ENCODE measurements at regions not wholly inside any gene's neighbourhood (a gene's known extent, or its start where the extent isn't known, plus 50 kb on each side); places are given as distances from the start of the nearest gene placed in this dataset.
A peak's percentile ranks its signal among the peaks of the same experiment; 100 is the strongest.
"Not testable (repeated sequence)": the region's sequence is repeated elsewhere in the genome, so short reads cannot be mapped to it uniquely, and the experiment has no call there.

- Histone ChIP-seq H3K9me3 (ENCODE audit: control insufficient read depth, low read length) (no peaks in the 10 kb centered on the region), H3K27ac (ENCODE audit: low read length) (no peak overlapping the region), H3K4me3 (ENCODE audit: low read length) (no peak overlapping the region), H3K4me1 (ENCODE audit: control insufficient read depth, insufficient read depth, low read length) (no peaks in the 10 kb centered on the region), H3K27me3 (ENCODE audit: control insufficient read depth, insufficient read depth) (no peaks in the 10 kb centered on the region)
- intact Hi-C loops (cut with DNase I), result no loop called here
- 65% methylated on average over 3 of the region's 3 CpGs for WGBS
- DNase-seq (no peak), ATAC-seq (no peak)
These were observed 427.4 kb downstream of the NDFIP2 start for GRCh38 chr13:79908381-79908780.

- no peak overlapping the region for H3K27ac ChIP-seq (ENCODE audit: low read length)
- intact Hi-C loops (cut with DNase I), result no loop called here
- no peaks in the 10 kb centered on the region for H3K27me3 ChIP-seq (ENCODE audit: control insufficient read depth, insufficient read depth)
- no peak overlapping the region for H3K4me3 ChIP-seq (ENCODE audit: low read length)
- 96% methylated on average over 1 of the region's 1 CpG for WGBS
- no peaks in the 10 kb centered on the region for H3K9me3 ChIP-seq (ENCODE audit: control insufficient read depth, low read length)
- no peak for DNase-seq
- ATAC-seq, result no peak
- H3K4me1 ChIP-seq (ENCODE audit: control insufficient read depth, insufficient read depth, low read length), result no peaks in the 10 kb centered on the region
These were observed 426.6 kb downstream of the NDFIP2 start for GRCh38 chr13:79907527-79907926.

- intact Hi-C loops (cut with DNase I), result no loop called here
- H3K27ac ChIP-seq (ENCODE audit: low read length), result no peak overlapping the region
- ATAC-seq (no peak), DNase-seq (no peak)
- 76% methylated on average over 3 of the region's 3 CpGs for WGBS
- H3K9me3 ChIP-seq (ENCODE audit: control insufficient read depth, low read length), result no peaks in the 10 kb centered on the region
- no peaks in the 10 kb centered on the region for H3K4me1 ChIP-seq (ENCODE audit: control insufficient read depth, insufficient read depth, low read length)
- H3K27me3 ChIP-seq (ENCODE audit: control insufficient read depth, insufficient read depth), result no peaks in the 10 kb centered on the region
- no peak overlapping the region for H3K4me3 ChIP-seq (ENCODE audit: low read length)
These were observed 425.4 kb downstream of the NDFIP2 start for GRCh38 chr13:79906345-79906744.

- Histone ChIP-seq H3K4me3 (ENCODE audit: low read length) (no peak overlapping the region), H3K27ac (ENCODE audit: low read length) (no peak overlapping the region), H3K9me3 (ENCODE audit: control insufficient read depth, low read length) (no peaks in the 10 kb centered on the region), H3K27me3 (ENCODE audit: control insufficient read depth, insufficient read depth) (no peaks in the 10 kb centered on the region), H3K4me1 (ENCODE audit: control insufficient read depth, insufficient read depth, low read length) (no peaks in the 10 kb centered on the region)
- no peak for ATAC-seq
- intact Hi-C loops (cut with DNase I), result no loop called here
- 35% methylated on average over 2 of the region's 2 CpGs for WGBS
- DNase-seq, result no peak
These were observed 424.1 kb downstream of the NDFIP2 start for GRCh38 chr13:79905018-79905417.

GRCh38 chr13:79904581-79904980 lies 423.6 kb downstream of the NDFIP2 start:
- Histone ChIP-seq H3K9me3 (ENCODE audit: control insufficient read depth, low read length) (no peaks in the 10 kb centered on the region), H3K4me3 (ENCODE audit: low read length) (no peak overlapping the region), H3K4me1 (ENCODE audit: control insufficient read depth, insufficient read depth, low read length) (no peaks in the 10 kb centered on the region), H3K27me3 (ENCODE audit: control insufficient read depth, insufficient read depth) (no peaks in the 10 kb centered on the region), H3K27ac (ENCODE audit: low read length) (no peak overlapping the region)
- DNase-seq (no peak), ATAC-seq (no peak)
- WGBS, result 87% methylated on average over 1 of the region's 1 CpG
- intact Hi-C loops (cut with DNase I), result no loop called here

- H3K9me3 ChIP-seq (ENCODE audit: control insufficient read depth, low read length), result no peaks in the 10 kb centered on the region
- intact Hi-C loops (cut with DNase I), result no loop called here
- no peak for DNase-seq
- H3K4me3 ChIP-seq (ENCODE audit: low read length), result no peak overlapping the region
- WGBS, result 82% methylated on average over 5 of the region's 5 CpGs
- peak in 1 of 2 donors; percentile 26 for ATAC-seq
- H3K27me3 ChIP-seq (ENCODE audit: control insufficient read depth, insufficient read depth), result no peaks in the 10 kb centered on the region
- no peaks in the 10 kb centered on the region for H3K4me1 ChIP-seq (ENCODE audit: control insufficient read depth, insufficient read depth, low read length)
- H3K27ac ChIP-seq (ENCODE audit: low read length), result no peak overlapping the region
These were observed 420.4 kb downstream of the NDFIP2 start for GRCh38 chr13:79901336-79901735.

- Histone ChIP-seq H3K9me3 (ENCODE audit: control insufficient read depth, low read length) (no peaks in the 10 kb centered on the region), H3K27me3 (ENCODE audit: control insufficient read depth, insufficient read depth) (no peaks in the 10 kb centered on the region), H3K4me3 (ENCODE audit: low read length) (no peak overlapping the region), H3K27ac (ENCODE audit: low read length) (no peak overlapping the region), H3K4me1 (ENCODE audit: control insufficient read depth, insufficient read depth, low read length) (no peaks in the 10 kb centered on the region)
- no peak for ATAC-seq
- intact Hi-C loops (cut with DNase I), result no loop called here
- WGBS, result 99% methylated on average over 1 of the region's 1 CpG
- no peak for DNase-seq
These were observed 419.4 kb downstream of the NDFIP2 start for GRCh38 chr13:79900356-79900755.

- Histone ChIP-seq H3K9me3 (ENCODE audit: control insufficient read depth, low read length) (no peaks in the 10 kb centered on the region), H3K4me1 (ENCODE audit: control insufficient read depth, insufficient read depth, low read length) (no peaks in the 10 kb centered on the region), H3K4me3 (ENCODE audit: low read length) (no peak overlapping the region), H3K27ac (ENCODE audit: low read length) (no peak overlapping the region), H3K27me3 (ENCODE audit: control insufficient read depth, insufficient read depth) (no peaks in the 10 kb centered on the region)
- WGBS, result 100% methylated on average over 1 of the region's 1 CpG
- intact Hi-C loops (cut with DNase I), result no loop called here
- DNase-seq, result no peak
- ATAC-seq, result no peak
These were observed 418.0 kb downstream of the NDFIP2 start for GRCh38 chr13:79898996-79899395.

GRCh38 chr13:79898202-79898826 lies 417.4 kb downstream of the NDFIP2 start:
- ATAC-seq (peak in 1 of 2 donors; percentile 64), DNase-seq (no peak)
- Histone ChIP-seq H3K27ac (ENCODE audit: low read length) (no peak overlapping the region), H3K9me3 (ENCODE audit: control insufficient read depth, low read length) (no peaks in the 10 kb centered on the region), H3K4me3 (ENCODE audit: low read length) (no peak overlapping the region), H3K4me1 (ENCODE audit: control insufficient read depth, insufficient read depth, low read length) (no peaks in the 10 kb centered on the region), H3K27me3 (ENCODE audit: control insufficient read depth, insufficient read depth) (no peaks in the 10 kb centered on the region)
- intact Hi-C loops (cut with DNase I), result no loop called here
- WGBS, result 52% methylated on average over 2 of the region's 2 CpGs

GRCh38 chr13:79896851-79897250 lies 415.9 kb downstream of the NDFIP2 start:
- Histone ChIP-seq H3K4me3 (ENCODE audit: low read length) (no peak overlapping the region), H3K27ac (ENCODE audit: low read length) (no peak overlapping the region), H3K9me3 (ENCODE audit: control insufficient read depth, low read length) (no peaks in the 10 kb centered on the region), H3K4me1 (ENCODE audit: control insufficient read depth, insufficient read depth, low read length) (no peaks in the 10 kb centered on the region), H3K27me3 (ENCODE audit: control insufficient read depth, insufficient read depth) (no peaks in the 10 kb centered on the region)
- no peak for DNase-seq
- intact Hi-C loops (cut with DNase I), result no loop called here
- 93% methylated on average over 2 of the region's 2 CpGs for WGBS
- no peak for ATAC-seq

- Histone ChIP-seq H3K4me1 (ENCODE audit: control insufficient read depth, insufficient read depth, low read length) (no peaks in the 10 kb centered on the region), H3K27me3 (ENCODE audit: control insufficient read depth, insufficient read depth) (no peaks in the 10 kb centered on the region), H3K27ac (ENCODE audit: low read length) (no peak overlapping the region), H3K4me3 (ENCODE audit: low read length) (no peak overlapping the region), H3K9me3 (ENCODE audit: control insufficient read depth, low read length) (no peaks in the 10 kb centered on the region)
- ATAC-seq (no peak), DNase-seq (no peak)
- 72% methylated on average over 6 of the region's 6 CpGs for WGBS
- intact Hi-C loops (cut with DNase I), result no loop called here
These were observed 414.5 kb downstream of the NDFIP2 start for GRCh38 chr13:79895416-79895815.

- DNase-seq, result peak in 1 of 3 donors; percentile 48
- H3K9me3 ChIP-seq (ENCODE audit: control insufficient read depth, low read length); H3K4me1 ChIP-seq (ENCODE audit: control insufficient read depth, insufficient read depth, low read length); intact Hi-C loops (cut with DNase I); H3K4me3 ChIP-seq (ENCODE audit: low read length); H3K27me3 ChIP-seq (ENCODE audit: control insufficient read depth, insufficient read depth); H3K27ac ChIP-seq (ENCODE audit: low read length); ATAC-seq: not testable (repeated sequence)
- WGBS, result 82% methylated on average over 8 of the region's 8 CpGs
These were observed 406.3 kb downstream of the NDFIP2 start for GRCh38 chr13:79887278-79887677.
